A673 (cell line): ENCODE measurements at regions not wholly inside any gene's neighbourhood (a gene's known extent, or its start where the extent isn't known, plus 50 kb on each side); places are given as distances from the start of the nearest gene placed in this dataset.

Source experiments
- CTCF ChIP-seq: fragments of 300-800, 200-600 bp; sonication (generic); conservative IDR thresholded peaks from 2 replicates; pipeline ENCODE4 v1.5.1; 2017; ENCODE audit warnings: low read depth, mild to moderate bottlenecking, antibody characterized with exemption, low read length, moderate library complexity, mixed read lengths
- EZH2 ChIP-seq: fragments of 200-600 bp; sonication (generic); IDR thresholded peaks from 2 replicates; pipeline ENCODE4 v1.6.1; 2017; ENCODE audit warnings: borderline replicate concordance, low read depth, mild to moderate bottlenecking, mixed read lengths, antibody characterized with exemption, low read length; ENCODE audit not compliant: poor library complexity, severe bottlenecking

GRCh38 chr10:62491597-62491996 lies 117.4 kb downstream of the ZNF365 start:
- TF ChIP-seq CTCF (no peak), EZH2 (no peak)
